ENCODE measurements at regions not wholly inside any gene's neighbourhood (a gene's known extent, or its start where the extent isn't known, plus 50 kb on each side); places are given as distances from the start of the nearest gene placed in this dataset.
"Not testable (repeated sequence)": the region's sequence is repeated elsewhere in the genome, so short reads cannot be mapped to it uniquely, and the experiment has no call there.

DNA sequence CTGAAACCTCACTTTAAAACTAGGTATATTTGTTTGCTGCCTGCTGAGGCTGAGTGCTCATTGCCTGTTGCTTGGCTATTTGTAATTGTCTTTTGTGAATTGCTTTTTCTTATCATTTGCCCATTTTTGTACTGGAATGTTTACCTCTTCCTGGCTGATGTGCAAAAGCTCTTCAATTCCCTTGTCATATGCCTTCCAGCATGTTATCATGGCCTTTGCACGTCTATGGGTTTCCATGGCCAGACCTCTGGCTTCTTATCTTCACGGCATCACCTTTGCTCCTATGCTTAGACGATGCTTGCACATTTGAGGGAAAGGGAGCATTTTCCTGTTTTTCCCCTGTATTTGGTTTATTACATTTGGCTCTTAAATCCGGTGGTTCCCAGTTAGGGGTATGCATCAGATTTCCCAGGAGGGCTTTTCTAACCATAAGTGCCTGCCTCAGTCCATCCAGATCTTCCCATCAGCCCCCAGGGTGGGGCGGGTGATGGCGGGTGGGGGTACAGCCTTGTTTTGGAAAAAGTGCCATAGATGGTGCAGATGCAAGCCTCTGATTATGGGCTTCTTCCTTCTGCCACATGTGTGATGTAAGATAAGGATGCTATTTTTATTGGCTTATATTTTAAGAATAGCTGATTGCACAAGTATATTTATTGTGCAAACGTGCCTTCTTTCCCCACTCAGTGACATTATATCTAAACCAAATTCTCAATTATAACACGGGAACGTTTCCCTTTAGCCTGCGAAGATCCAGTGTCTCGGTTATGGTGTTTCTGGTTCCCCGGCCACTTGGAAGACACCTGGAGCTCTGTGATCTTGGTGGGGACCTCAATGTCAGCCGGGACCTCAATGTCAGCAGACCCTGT, 70.6 kb upstream of the SEPTIN5 start:
- DNase-seq = no peak

DNA sequence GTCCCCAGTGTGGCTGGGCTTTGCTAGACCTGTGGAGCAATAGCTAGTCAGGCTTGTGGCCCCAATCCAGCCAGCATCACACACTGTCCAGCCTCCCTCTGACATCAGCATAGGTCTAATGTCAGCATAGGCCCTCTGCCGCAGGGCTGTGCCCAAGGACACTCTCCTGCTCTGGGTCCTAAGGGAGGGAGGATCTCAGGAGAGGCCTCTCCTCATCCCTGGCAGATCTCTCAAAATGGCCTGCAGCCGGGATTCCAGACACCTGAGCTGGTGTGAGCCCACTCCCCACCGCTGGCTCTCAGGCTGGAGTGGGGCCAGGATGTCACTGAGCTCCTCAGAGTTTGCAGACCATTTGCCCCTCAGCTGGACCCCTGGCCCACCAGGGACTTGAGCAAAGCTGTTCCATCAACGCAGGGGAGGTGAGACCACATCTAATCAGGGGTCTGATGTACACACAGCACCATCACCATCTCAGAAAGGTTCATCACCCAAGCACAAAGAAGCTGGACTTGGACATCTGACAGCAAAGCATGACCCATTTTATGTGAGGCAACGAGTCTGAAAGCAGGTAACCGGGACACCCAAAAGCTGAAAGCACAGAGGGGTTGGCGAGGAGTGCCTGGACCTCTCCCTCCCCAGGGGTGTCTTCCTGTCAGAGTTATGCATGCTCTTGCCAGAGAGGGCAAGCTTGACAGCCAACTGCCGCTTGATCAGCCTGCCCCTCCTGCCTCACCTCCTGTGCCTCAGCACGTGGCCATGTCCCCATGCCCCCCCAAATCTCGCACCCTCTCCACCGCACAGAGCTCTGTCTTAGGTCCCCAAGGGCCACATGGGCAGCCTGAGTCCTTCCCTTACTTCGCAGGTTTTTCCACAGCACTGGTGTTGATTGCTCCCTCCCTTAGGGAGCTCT, 69.7 kb upstream of the SEPTIN5 start:
- DNase-seq = no peak

DNA sequence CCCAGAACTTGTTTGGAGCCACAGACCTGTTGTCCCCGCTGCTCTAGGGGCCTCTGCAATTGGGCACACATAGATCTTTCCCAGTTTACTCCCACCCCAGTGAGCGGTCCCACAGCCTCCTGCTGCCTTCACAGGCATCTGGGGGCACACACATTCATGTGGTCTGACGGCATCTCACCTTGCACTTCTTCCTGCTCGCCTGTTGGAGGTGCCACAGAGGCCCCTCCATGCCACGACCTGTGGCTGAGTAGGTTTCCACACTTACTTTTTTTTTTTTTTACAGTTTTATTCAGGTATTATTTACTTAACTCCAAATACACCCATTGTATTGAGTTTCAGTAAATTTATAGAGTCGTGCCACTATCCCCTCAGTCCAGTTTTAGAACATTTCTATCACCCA, 68.9 kb upstream of the SEPTIN5 start:
- no peak for DNase-seq

DNA sequence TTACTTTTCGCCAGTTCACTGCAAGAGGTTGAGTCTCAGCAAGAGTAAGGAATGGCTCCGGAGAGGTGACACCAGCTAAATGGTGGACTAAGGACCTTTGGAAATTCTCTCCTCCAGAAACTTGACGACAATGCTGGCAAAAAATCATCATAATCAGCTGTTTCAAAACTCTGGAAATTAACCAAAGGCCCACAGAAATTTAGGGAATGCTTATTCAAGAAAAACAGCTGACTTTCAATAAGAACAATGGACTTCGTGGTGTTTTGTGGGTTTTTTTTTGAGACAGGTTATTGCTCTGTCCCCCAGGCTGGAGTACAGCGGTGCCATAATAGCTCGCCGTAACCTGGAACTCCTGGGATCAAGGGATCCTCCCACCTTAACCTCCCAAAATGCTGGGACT, 68.4 kb upstream of the SEPTIN5 start:
- DNase-seq = no peak

DNA sequence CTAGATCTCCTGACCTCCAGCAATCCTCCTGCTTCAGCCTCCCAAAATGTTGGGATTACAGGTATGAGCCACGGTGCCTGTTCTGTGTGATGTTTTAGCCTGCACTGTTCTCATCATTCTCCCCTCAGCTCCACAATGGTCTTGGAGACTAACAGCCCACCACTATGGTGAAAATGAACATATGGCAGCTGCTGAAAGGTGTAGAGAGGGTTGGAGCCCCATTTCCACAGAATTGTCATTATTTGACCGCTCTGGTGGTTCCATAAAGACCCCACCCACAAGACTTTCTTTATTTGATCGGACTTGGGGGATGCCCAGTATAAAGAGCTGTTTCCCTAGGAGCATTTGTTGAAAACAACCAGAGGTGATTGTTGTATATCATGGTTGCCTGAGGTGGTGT, 67.9 kb upstream of the SEPTIN5 start:
- no peak for DNase-seq

DNA sequence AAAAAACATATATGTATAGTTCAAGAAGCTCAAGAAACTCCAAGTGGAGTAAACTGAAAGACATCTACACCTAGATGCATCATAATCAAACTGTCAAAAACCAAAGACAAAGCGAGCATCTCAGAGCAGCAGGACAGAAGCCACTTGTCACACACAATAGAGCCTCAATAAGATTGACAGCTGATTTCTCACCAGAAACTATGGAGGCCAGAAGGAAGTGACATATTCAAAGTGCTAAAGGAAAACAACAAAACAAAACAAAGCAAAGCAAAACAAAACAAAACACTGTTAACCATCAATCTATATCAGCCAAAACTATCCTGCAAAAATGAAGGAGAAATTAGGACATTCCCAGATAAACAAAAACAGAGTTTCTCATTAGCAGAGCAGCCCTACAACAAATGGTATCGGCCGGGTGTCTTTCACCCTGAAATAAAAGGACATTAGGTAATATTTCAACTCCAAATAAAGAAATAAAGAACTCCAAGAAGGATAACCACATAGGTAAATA, 65.8 kb upstream of the SEPTIN5 start:
- DNase-seq = no peak

DNA sequence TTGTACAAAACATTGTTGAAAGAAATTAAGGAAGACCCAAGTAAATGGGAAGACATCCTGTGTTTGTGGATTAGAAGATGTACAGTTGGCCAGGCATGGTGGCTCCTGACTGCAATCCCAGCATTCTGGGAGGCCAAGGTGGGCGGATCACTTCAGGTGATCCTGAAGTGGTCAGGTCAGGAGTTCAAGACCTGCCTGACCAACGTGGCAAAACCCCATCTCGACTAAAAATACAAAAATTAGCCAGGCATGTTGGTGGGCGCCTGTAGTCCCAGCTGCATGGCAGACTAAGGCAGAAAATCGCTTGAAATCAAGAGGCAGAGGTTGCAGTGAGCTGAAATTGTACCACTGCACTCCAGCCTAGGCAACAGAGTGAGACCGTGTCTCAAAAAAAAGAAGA, 62.0 kb upstream of the SEPTIN5 start:
- no peak for DNase-seq

DNA sequence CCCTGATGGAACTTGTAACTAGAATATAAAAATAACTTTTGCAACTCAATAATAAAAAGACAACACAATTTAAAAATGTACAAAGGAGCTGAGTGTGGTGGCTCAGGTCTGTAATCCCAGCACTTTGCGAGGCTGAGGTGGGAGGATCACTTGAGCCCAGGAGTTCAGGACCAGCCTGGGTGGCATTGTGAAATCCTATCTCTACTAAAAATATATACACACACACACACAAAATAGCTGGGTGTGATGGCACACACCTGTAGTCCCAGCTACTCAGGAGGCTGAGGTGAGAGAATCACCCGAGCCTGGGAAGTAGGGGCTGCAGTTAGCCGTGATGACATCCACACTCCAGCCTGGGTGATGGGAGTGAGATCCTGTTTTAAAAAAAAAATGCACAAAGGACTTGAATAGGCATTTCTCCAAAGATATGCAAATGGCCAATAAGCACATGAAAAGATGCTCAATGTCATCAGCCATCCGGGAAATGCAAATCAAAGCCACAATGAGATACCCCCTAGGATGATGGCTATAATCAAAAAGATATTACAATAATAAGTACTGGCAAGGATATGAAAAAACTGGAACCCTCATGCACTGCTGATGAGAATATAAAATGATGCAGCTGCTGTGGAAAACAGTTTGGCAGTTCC, 59.8 kb upstream of the SEPTIN5 start:
- DNase-seq = no peak

DNA sequence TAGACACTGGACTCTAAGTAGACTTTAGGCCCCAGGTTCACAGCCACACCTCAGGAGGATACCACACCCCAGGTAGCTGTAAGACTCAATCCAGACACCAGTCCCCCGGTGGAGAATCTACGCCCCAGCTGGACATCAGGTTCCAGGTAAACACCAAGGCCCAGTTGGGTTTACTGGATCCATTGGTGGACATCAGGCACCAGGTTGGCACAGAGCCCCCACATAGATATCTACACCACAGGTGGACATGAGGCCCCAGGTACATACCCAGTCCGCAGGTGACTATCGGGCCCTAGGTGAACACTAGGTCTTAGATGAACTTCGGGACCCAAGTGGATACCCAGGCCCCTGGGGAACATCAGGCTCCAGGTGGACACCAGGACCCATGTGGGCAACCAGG, 58.9 kb upstream of the SEPTIN5 start:
- DNase-seq = no peak

DNA sequence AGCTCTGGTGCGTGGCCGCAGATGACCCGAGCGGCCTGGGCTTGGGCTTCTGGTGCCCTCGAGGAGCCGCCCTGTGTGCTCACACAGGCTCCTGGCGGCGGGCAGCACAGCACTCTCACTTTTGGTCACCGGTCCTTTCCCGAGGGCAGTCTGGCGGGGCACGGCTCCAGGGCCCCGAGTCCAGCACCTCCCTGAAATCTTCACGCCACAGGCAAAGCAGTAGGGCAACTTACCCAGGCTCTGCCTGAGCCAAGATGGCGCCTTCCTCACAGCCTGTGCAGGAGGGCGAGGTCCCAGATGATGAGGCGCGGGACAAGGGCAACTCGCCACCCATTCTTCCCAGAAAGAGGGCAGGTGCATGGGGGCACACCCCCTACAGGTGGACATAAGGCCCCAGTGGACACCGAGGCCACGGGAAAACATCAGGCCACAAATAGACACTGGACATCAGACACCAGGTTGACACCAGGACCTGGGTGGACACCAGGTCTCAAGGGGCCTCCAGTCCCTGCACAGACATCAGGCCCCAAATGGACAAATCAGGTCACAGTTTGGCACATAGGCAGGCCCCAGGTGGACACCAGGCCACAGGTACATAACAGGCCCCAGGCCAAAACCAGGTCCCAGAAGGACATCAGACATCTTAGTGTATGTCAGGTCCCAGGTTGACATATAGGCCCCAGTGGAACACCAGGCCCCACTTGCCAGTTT, 57.6 kb upstream of the SEPTIN5 start:
- no peak for DNase-seq

DNA sequence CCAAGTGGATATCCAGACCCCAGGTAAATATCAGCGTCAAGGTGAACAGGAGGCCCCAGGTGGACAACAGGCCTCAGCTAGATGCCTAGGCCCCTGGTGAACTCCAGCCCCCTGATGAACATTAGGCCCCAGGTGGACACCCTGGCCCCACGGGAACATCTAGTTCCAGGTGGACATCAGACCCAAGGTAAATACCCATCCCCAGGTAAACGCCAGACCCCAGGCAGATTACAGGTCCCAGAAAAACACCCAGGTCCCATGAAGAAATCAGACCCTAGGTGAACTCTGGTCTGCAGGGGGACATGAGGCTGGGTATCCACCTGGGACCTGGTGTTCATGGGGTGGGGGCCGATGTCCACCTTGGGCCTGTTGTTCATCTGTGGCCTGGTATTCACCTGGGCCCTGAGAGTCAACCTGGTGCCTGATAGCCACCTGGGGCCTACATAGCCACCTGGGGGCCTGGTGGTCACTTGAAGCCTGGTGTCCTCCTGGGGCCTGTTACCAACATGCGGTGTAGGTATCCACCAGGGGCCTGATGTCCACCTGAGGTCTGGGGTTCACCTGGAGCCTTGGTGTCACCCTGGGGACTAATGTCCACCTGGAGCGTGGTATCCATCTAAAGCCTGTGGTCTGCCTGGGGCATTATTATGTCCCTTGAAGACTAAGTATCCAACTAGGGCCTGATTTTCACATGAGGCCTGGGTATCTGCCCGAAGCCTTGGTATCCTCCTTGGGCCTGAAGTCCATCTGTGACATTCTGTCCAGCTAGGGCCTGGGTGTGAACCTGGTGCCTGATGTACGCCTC, 56.8 kb upstream of the SEPTIN5 start:
- no peak for DNase-seq

DNA sequence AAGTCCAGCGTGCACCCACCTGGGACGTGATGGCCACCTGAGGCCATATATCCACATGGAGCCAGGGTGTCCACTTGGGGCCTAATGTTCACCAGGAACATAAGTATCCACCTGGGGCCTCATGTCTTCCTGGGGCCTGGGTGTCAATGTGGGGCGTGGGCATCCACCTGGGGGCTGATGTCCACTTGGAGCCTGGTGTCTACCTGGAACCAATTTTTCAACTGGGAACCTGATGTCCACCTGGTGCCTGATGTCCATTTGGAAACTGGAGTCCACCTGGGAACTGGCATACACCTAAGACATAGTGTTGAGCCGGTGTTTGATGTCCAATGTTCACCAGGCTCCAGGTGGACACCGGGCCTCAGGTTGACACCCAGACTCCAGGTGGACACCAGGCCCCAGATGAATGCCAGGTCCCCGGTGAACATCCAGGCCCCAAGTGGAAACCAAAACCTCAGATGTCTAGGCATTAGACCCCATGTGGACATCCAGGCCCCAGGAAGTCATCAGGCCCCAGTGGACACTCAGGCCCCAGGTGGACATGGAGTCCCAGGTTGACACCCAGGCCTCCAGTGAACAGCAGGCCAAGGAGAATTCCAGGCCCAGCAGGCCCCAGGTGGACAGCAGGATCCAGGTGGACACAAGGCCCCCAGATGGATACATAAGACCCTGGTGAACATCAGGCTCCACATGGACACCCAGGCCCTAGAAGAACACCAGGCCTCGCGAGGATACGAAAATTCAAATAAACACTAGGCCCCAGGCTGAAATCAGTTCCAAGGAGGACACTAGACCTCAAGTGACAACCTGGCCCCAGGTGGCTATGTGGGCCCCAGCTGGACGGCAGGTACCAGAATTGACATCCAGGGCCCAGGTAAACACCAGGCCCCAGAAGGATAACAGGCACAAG, 56.0 kb upstream of the SEPTIN5 start:
- DNase-seq = no peak

DNA sequence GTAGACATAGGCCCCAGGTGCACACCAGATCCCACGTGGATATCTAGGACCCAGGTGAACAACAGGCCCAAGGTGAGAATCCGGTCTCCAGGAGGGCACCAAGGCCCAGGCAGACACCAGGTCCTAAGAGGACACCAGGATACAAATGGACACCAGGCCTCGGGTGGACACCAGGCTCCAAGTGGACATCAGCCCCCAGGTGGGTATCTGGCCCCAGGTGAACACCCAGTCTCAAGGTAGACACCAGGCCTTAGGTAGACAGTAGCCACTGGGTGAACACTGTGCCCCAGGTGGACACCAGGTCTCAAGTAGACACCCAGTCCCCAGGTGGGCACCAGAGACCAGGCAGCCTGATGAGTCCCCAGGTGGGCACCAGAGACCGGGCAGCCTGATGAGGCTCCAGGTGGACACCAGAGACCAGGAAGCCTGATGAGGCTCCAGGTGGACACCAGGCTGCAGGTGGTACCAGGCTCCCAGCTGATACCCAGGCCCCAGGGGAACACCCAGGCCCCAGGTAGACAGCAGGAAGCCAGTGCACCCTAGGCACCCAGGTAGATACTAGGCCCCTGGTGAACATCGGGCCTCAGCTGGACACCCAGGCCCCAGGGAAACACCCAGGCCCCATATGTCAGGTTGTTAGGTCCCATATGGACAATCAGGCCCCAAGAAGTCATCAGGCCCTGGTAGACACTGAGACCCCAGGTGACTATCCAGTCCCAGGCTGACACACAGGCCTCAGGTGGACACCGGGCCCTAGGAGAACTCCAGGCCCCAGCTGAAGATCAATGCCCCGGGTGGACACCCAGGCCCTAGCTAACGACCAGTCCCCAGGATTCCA, 55.1 kb upstream of the SEPTIN5 start:
- no peak for DNase-seq

DNA sequence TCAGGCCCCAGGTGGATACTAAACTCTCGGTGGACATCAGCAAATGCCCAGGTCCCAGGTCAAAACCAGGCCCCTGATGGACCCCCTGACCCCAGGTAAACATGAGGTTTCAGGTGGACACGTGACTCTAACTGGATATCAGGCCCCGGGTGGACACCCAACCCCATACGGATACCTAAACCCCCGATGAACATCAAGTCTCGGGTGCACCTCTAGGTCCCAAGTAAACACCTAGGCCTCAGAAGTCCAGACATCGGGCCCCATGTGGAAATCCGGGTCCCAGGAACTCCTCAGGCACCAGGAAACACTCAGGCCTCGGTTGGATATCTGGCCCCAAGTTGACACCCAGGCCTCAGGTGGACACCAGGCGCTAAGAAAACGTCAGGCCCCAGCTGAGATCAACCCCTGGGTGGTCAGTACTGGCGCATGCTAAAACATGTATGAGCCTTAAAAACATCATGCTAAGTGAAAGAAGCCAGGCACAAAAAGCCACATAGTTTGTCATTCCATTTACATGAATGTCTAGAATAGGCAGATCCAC, 54.4 kb upstream of the SEPTIN5 start:
- no peak for DNase-seq

DNA sequence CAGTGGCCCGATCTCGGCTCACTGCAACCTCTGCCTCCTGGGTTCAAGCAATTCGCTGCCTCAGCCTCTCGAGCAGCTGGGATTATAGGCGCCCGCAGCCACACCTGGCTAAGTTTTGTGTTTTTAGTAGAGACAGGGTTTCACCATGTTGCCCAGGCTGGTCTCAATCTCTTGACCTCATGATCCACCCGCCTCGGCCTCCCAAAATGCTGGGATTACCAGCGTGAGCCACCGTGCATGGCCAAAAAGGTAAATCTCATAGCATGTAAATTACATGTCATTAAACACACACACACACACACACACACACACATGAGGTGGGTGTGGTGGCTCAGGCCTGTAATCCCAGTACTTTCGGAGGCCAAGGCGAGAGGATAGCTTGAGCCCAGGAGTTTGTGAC, 53.7 kb upstream of the SEPTIN5 start:
- DNase-seq = not testable (repeated sequence)

DNA sequence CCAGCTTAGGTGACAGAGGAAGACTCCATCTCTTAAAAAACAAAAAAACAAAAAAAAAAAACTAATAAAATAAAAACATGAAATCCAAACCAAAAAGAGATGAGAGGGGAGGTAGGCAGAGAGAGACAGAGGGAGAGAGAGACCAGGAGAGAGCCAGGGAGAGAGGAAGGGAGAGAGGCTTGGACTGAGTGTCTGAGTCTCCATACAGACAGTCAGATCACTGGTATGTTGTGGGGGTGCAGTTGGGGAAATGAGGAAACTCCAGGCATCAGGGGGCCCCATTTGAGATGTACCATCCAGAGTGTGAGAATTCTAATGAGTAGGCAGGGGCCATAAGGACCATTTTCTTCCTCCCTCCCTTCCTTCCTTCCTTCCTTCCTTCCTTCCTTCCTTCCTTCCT, 53.1 kb upstream of the SEPTIN5 start:
- no peak for DNase-seq

DNA sequence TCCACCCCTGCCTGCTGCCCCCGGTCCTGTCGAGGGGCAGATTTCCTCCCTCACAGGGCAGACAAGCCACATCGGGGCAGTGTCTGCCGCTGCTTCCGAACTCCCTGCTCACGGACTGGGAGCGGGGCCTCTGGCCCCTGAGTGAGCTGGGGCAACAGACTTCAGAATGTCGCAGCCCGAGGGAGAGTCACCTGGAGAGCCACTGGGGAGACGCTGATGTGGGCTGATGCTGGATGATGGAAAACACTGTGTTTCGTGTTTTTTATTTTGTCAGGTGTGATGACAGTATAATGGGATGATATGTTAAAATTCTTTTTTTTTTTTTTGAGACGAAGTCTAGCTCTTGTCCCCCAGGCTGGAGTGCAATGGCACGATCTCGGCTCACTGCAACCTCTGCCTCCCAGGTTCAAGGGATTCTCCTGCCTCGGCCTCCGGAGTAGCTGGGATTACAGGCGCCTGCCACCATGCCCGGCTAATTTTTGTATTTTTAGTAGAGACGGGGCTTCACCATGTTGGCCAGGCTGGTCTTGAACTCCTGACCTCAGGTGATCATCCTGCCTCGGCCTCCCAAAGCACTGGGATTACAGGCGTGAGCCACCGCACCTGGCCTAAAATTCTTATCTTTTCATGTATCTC, 52.1 kb upstream of the SEPTIN5 start:
- DNase-seq = not testable (repeated sequence)

DNA sequence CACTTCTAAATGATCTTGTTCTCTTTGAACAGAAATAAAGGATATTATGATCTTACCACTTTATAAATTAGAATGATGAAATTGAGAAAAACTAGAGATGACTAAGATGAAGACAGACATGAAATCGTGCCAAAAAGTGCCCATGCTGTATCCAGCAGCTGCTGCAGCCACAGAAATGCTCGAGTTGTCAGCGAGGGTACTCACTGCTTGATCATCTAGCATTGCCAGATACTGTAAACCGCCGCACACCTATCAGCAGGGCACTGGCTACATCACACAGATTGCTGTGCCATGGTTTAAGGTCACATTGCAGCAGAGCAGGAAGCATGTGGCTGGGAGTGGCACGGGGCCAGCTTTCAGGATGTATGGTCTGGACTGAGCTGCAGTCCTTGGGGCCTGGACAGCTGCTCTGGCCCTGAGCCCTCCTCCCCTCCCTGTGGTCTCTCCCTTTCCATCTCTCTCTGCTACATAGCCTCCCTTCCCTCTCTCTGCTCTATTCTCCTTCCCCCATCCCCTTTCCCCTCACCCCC, 51.0 kb upstream of the SEPTIN5 start:
- no peak for DNase-seq

Measured in activated naive CD4-positive, alpha-beta T cell (primary cell).